ENCODE measurements at regions not wholly inside any gene's neighbourhood (a gene's known extent, or its start where the extent isn't known, plus 50 kb on each side); places are given as distances from the start of the nearest gene placed in this dataset.

- Histone ChIP-seq H4K91ac (ENCODE audit: low read depth, low read length) (no peak overlapping the region), H3K27me3 (ENCODE audit: insufficient read depth, low read length) (no peaks in the 10 kb centered on the region), H3K27ac (ENCODE audit: low read depth, low read length) (no peak overlapping the region), H4K12ac (ENCODE audit: low read depth, low read length) (no peak overlapping the region), H3K79me2 (ENCODE audit: control insufficient read depth, insufficient read depth, low read length, poor library complexity) (no peaks in the 10 kb centered on the region), H3K4me2 (ENCODE audit: low read length) (no peak overlapping the region), H3K9ac (ENCODE audit: low read length) (no peak overlapping the region), H4K8ac (ENCODE audit: low read depth, low read length) (no peak overlapping the region), H3K23ac (ENCODE audit: low read length) (no peak overlapping the region), H2BK12ac (ENCODE audit: low read length) (no peak overlapping the region), H3K18ac (ENCODE audit: low read length) (no peak overlapping the region), H2BK5ac (ENCODE audit: low read depth, low read length, poor library complexity) (no peak overlapping the region), H2BK120ac (ENCODE audit: insufficient read depth, low read length, poor library complexity) (no peak overlapping the region), H3K4me3 (ENCODE audit: low read depth, low read length) (no peak overlapping the region), H3K79me1 (ENCODE audit: low read length) (no peaks in the 10 kb centered on the region), H3K4ac (ENCODE audit: low read depth, low read length) (no peak overlapping the region), H3K36me3 (ENCODE audit: control insufficient read depth in 1 of 2, insufficient read depth in 2 of 2, low read length in 2 of 2) (no peaks in the 10 kb centered on the region), H2AFZ (ENCODE audit: insufficient read depth, low read length, poor library complexity) (no peak overlapping the region), H3K9me3 (ENCODE audit: insufficient read depth, low read depth, low read length) (no peaks in the 10 kb centered on the region), H3K14ac (ENCODE audit: low read length) (no peak overlapping the region), H3K4me1 (ENCODE audit: control insufficient read depth in 1 of 2, insufficient read depth in 2 of 2, low read length in 2 of 2) (no peaks in the 10 kb centered on the region), H2AK5ac (ENCODE audit: low read length) (no peak overlapping the region)
- WGBS (ENCODE audit: extremely low coverage, insufficient coverage, insufficient read length): no CpG with 5 or more reads among the region's 5 CpGs
- no peak for DNase-seq
Observed at GRCh38 chr15:47383102-47383501, 334.2 kb upstream of the SEMA6D start.

- Histone ChIP-seq H3K14ac (ENCODE audit: low read length) (no peak overlapping the region), H3K9me3 (ENCODE audit: insufficient read depth, low read depth, low read length) (no peaks in the 10 kb centered on the region), H2BK12ac (ENCODE audit: low read length) (no peak overlapping the region), H2BK120ac (ENCODE audit: insufficient read depth, low read length, poor library complexity) (no peak overlapping the region), H3K79me2 (ENCODE audit: control insufficient read depth, insufficient read depth, low read length, poor library complexity) (no peaks in the 10 kb centered on the region), H3K27me3 (ENCODE audit: insufficient read depth, low read length) (no peaks in the 10 kb centered on the region), H4K12ac (ENCODE audit: low read depth, low read length) (no peak overlapping the region), H3K18ac (ENCODE audit: low read length) (no peak overlapping the region), H4K8ac (ENCODE audit: low read depth, low read length) (no peak overlapping the region), H2AK5ac (ENCODE audit: low read length) (no peak overlapping the region), H3K79me1 (ENCODE audit: low read length) (no peaks in the 10 kb centered on the region), H3K4me1 (ENCODE audit: control insufficient read depth in 1 of 2, insufficient read depth in 2 of 2, low read length in 2 of 2) (no peaks in the 10 kb centered on the region), H2AFZ (ENCODE audit: insufficient read depth, low read length, poor library complexity) (no peak overlapping the region), H3K36me3 (ENCODE audit: control insufficient read depth in 1 of 2, insufficient read depth in 2 of 2, low read length in 2 of 2) (no peaks in the 10 kb centered on the region), H4K91ac (ENCODE audit: low read depth, low read length) (no peak overlapping the region), H3K27ac (ENCODE audit: low read depth, low read length) (no peak overlapping the region), H3K9ac (ENCODE audit: low read length) (no peak overlapping the region), H2BK5ac (ENCODE audit: low read depth, low read length, poor library complexity) (no peak overlapping the region), H3K4me2 (ENCODE audit: low read length) (no peak overlapping the region), H3K4ac (ENCODE audit: low read depth, low read length) (no peak overlapping the region), H3K23ac (ENCODE audit: low read length) (no peak overlapping the region), H3K4me3 (ENCODE audit: low read depth, low read length) (no peak overlapping the region)
- no peak for DNase-seq
- no CpG with 5 or more reads among the region's 3 CpGs for WGBS (ENCODE audit: extremely low coverage, insufficient coverage, insufficient read length)
Observed at GRCh38 chr15:47383801-47384200, 333.5 kb upstream of the SEMA6D start.

GRCh38 chr15:47384341-47384740, 333.0 kb upstream of the SEMA6D start:
- no peak overlapping the region for H2BK5ac ChIP-seq (ENCODE audit: low read depth, low read length, poor library complexity)
- H3K4ac ChIP-seq (ENCODE audit: low read depth, low read length): no peak overlapping the region
- no peak overlapping the region for H3K4me3 ChIP-seq (ENCODE audit: low read depth, low read length)
- no peaks in the 10 kb centered on the region for H3K4me1 ChIP-seq (ENCODE audit: control insufficient read depth in 1 of 2, insufficient read depth in 2 of 2, low read length in 2 of 2)
- H2BK120ac ChIP-seq (ENCODE audit: insufficient read depth, low read length, poor library complexity): no peak overlapping the region
- H3K9me3 ChIP-seq (ENCODE audit: insufficient read depth, low read depth, low read length): no peaks in the 10 kb centered on the region
- no peak overlapping the region for H2AFZ ChIP-seq (ENCODE audit: insufficient read depth, low read length, poor library complexity)
- H4K91ac ChIP-seq (ENCODE audit: low read depth, low read length): no peak overlapping the region
- peak; percentile 77 to 83 for DNase-seq
- no peaks in the 10 kb centered on the region for H3K36me3 ChIP-seq (ENCODE audit: control insufficient read depth in 1 of 2, insufficient read depth in 2 of 2, low read length in 2 of 2)
- no peaks in the 10 kb centered on the region for H3K79me1 ChIP-seq (ENCODE audit: low read length)
- H4K8ac ChIP-seq (ENCODE audit: low read depth, low read length): no peak overlapping the region
- H3K27me3 ChIP-seq (ENCODE audit: insufficient read depth, low read length): no peaks in the 10 kb centered on the region
- H3K14ac ChIP-seq (ENCODE audit: low read length): no peak overlapping the region
- no peak overlapping the region for H2BK12ac ChIP-seq (ENCODE audit: low read length)
- no peak overlapping the region for H4K12ac ChIP-seq (ENCODE audit: low read depth, low read length)
- H3K9ac ChIP-seq (ENCODE audit: low read length): no peak overlapping the region
- H2AK5ac ChIP-seq (ENCODE audit: low read length): no peak overlapping the region
- no peak overlapping the region for H3K4me2 ChIP-seq (ENCODE audit: low read length)
- H3K23ac ChIP-seq (ENCODE audit: low read length): no peak overlapping the region
- no peak overlapping the region for H3K27ac ChIP-seq (ENCODE audit: low read depth, low read length)
- no peak overlapping the region for H3K18ac ChIP-seq (ENCODE audit: low read length)
- WGBS (ENCODE audit: extremely low coverage, insufficient coverage, insufficient read length): no CpG with 5 or more reads among the region's 4 CpGs
- H3K79me2 ChIP-seq (ENCODE audit: control insufficient read depth, insufficient read depth, low read length, poor library complexity): no peaks in the 10 kb centered on the region

- no peaks in the 10 kb centered on the region for H3K79me2 ChIP-seq (ENCODE audit: control insufficient read depth, insufficient read depth, low read length, poor library complexity)
- no peak overlapping the region for H2AK5ac ChIP-seq (ENCODE audit: low read length)
- H2BK5ac ChIP-seq (ENCODE audit: low read depth, low read length, poor library complexity): no peak overlapping the region
- no peak overlapping the region for H3K23ac ChIP-seq (ENCODE audit: low read length)
- H3K4me2 ChIP-seq (ENCODE audit: low read length): no peak overlapping the region
- no peak overlapping the region for H2BK120ac ChIP-seq (ENCODE audit: insufficient read depth, low read length, poor library complexity)
- H4K91ac ChIP-seq (ENCODE audit: low read depth, low read length): no peak overlapping the region
- no peak overlapping the region for H3K14ac ChIP-seq (ENCODE audit: low read length)
- H3K27me3 ChIP-seq (ENCODE audit: insufficient read depth, low read length): no peaks in the 10 kb centered on the region
- no peak overlapping the region for H3K4me3 ChIP-seq (ENCODE audit: low read depth, low read length)
- no peak overlapping the region for H3K27ac ChIP-seq (ENCODE audit: low read depth, low read length)
- no peak overlapping the region for H3K18ac ChIP-seq (ENCODE audit: low read length)
- no peak overlapping the region for H2AFZ ChIP-seq (ENCODE audit: insufficient read depth, low read length, poor library complexity)
- no peak overlapping the region for H4K8ac ChIP-seq (ENCODE audit: low read depth, low read length)
- H3K9me3 ChIP-seq (ENCODE audit: insufficient read depth, low read depth, low read length): no peaks in the 10 kb centered on the region
- H4K12ac ChIP-seq (ENCODE audit: low read depth, low read length): no peak overlapping the region
- no peak overlapping the region for H3K9ac ChIP-seq (ENCODE audit: low read length)
- H3K36me3 ChIP-seq (ENCODE audit: control insufficient read depth in 1 of 2, insufficient read depth in 2 of 2, low read length in 2 of 2): no peaks in the 10 kb centered on the region
- H3K4me1 ChIP-seq (ENCODE audit: control insufficient read depth in 1 of 2, insufficient read depth in 2 of 2, low read length in 2 of 2): no peaks in the 10 kb centered on the region
- H3K79me1 ChIP-seq (ENCODE audit: low read length): no peaks in the 10 kb centered on the region
- no peak overlapping the region for H3K4ac ChIP-seq (ENCODE audit: low read depth, low read length)
- no CpG with 5 or more reads among the region's 2 CpGs for WGBS (ENCODE audit: extremely low coverage, insufficient coverage, insufficient read length)
- no peak for DNase-seq
- H2BK12ac ChIP-seq (ENCODE audit: low read length): no peak overlapping the region
Observed at GRCh38 chr15:47384776-47385175, 332.5 kb upstream of the SEMA6D start.
